ENCODE measurements at regions not wholly inside any gene's neighbourhood (a gene's known extent, or its start where the extent isn't known, plus 50 kb on each side); places are given as distances from the start of the nearest gene placed in this dataset.

DNA sequence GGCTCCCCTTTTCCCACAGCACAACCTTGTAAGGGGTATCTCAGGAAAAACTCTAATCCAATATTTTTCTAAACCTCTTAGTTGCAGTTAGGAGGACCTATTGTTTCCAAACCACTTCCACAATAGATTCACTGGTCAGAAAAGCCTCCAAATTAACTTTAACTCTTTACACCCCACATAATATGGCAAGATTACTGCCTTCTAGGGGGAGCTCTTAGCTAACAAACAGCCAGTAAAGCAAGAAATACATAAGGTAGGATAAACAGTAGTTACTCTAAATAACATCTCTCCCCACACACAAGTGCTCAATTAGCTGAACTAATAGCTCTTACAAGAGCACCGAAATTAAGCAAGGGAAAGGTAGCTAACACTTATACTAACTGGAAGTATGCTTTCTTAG is 192.1 kb upstream of the KIF2B start:
- DNase-seq (ENCODE audit: low read depth in 1 of 2, low spot score in 1 of 2) (no peak), FAIRE-seq (no peak), ATAC-seq (no peak)
- H3K27ac ChIP-seq: no peak overlapping the region
- CTCF ChIA-PET: interaction anchor here (0.6 to 1.4 kb wide), 2 partner anchors 8 to 9 kb away, joined by 3 to 4 read pairs; no protein-coding TSS in a partner anchor
- TF ChIP-seq RARB (CRISPR knock-in tag; IDR thresholded peaks at IDR 0.05): no peak
- peak in 1 of 2 experiments; percentile 19; a peak in 1 of 5 replicates for TF ChIP-seq RAD21 (conservative IDR thresholded peaks at IDR 0.05 in 1 of 2, IDR thresholded peaks at IDR 0.05 in 1 of 2)
- POLR2A ChIA-PET: no interaction called here
- WGBS (ENCODE audit: missing lambda C conversion rate): 6% methylated on average over 1 of the region's 1 CpG
- no peaks in the 10 kb centered on the region; the same call in 2 of the 3 replicates for H3K9me3 ChIP-seq
- no peak overlapping the region for H3K4me3 ChIP-seq
- peaks cover 20% of the 10 kb centered on the region for H3K4me1 ChIP-seq
- no peak overlapping the region for H3K4me2 ChIP-seq

- no peak for ATAC-seq
- 77% methylated on average over 3 of the region's 3 CpGs for WGBS (ENCODE audit: missing lambda C conversion rate)
- Histone ChIP-seq H3K4me2 (no peak overlapping the region), H3K4me3 (no peak overlapping the region), H3K27ac (no peak overlapping the region), H3K4me1 (peaks cover 20% of the 10 kb centered on the region), H3K9me3 (no peaks in the 10 kb centered on the region; the same call in 2 of the 3 replicates)
- DNase-seq (ENCODE audit: low read depth in 1 of 2, low spot score in 1 of 2): no peak
- FAIRE-seq: no peak
- ChIA-PET POLR2A (no interaction called here), CTCF (no interaction called here)
- TF ChIP-seq, protein P1, sequence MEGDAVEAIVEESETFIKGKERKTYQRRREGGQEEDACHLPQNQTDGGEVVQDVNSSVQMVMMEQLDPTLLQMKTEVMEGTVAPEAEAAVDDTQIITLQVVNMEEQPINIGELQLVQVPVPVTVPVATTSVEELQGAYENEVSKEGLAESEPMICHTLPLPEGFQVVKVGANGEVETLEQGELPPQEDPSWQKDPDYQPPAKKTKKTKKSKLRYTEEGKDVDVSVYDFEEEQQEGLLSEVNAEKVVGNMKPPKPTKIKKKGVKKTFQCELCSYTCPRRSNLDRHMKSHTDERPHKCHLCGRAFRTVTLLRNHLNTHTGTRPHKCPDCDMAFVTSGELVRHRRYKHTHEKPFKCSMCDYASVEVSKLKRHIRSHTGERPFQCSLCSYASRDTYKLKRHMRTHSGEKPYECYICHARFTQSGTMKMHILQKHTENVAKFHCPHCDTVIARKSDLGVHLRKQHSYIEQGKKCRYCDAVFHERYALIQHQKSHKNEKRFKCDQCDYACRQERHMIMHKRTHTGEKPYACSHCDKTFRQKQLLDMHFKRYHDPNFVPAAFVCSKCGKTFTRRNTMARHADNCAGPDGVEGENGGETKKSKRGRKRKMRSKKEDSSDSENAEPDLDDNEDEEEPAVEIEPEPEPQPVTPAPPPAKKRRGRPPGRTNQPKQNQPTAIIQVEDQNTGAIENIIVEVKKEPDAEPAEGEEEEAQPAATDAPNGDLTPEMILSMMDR (IDR thresholded peaks at IDR 0.05): no peak
- TF ChIP-seq SREBF2 (IDR thresholded peaks at IDR 0.05) (no peak), JUNB (IDR thresholded peaks at IDR 0.05) (no peak), EHF (CRISPR knock-in tag; IDR thresholded peaks at IDR 0.05) (no peak), RNF2 (IDR thresholded peaks at IDR 0.05; ENCODE audit: borderline replicate concordance, low read depth) (no peak), FOSB (CRISPR knock-in tag; IDR thresholded peaks at IDR 0.05) (no peak), HDAC2 (IDR thresholded peaks at IDR 0.05) (no peak), HEYL (CRISPR knock-in tag; IDR thresholded peaks at IDR 0.05) (no peak)
Measured at GRCh38 chr17:53630115-53630514, 192.6 kb upstream of the KIF2B start.

DNA sequence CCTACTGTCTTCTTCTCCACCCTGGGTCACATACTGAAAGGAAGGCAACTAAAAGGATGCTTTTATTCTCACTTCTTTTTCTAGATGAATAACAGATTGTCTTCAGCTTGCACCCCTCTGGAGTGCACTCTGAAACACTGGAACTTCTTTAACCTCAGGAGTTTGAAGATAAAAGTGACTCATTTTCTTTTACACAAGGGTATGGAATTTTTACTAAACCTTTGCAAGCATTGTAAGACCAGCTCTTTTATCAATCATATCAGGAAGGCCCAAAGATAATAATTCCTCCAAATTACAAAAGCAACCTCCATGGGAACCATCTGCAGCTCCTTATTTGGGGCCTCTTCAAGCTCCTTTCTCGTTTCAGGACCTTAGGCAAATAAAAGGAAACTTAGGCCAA is 193.5 kb upstream of the KIF2B start:
- Histone ChIP-seq H3K9me3 (no peaks in the 10 kb centered on the region; the same call in 2 of the 3 replicates), H3K4me1 (peaks cover 20% of the 10 kb centered on the region), H3K27ac (peak overlapping the region in 1 of 2 experiments; percentile 52; a peak in 3 of 6 replicates), H3K4me3 (no peak overlapping the region), H3K4me2 (no peak overlapping the region)
- DNase-seq (ENCODE audit: low read depth in 1 of 2, low spot score in 1 of 2) (no peak), FAIRE-seq (no peak), ATAC-seq (no peak)
- 59% methylated on average over 1 of the region's 1 CpG for WGBS (ENCODE audit: missing lambda C conversion rate)
- POLR2A ChIA-PET: no interaction called here
- no peak for TF ChIP-seq CHD2 (IDR thresholded peaks at IDR 0.05; ENCODE audit: low read length, partially characterized antibody)
- TF ChIP-seq, protein P2, sequence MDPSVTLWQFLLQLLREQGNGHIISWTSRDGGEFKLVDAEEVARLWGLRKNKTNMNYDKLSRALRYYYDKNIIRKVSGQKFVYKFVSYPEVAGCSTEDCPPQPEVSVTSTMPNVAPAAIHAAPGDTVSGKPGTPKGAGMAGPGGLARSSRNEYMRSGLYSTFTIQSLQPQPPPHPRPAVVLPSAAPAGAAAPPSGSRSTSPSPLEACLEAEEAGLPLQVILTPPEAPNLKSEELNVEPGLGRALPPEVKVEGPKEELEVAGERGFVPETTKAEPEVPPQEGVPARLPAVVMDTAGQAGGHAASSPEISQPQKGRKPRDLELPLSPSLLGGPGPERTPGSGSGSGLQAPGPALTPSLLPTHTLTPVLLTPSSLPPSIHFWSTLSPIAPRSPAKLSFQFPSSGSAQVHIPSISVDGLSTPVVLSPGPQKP (IDR thresholded peaks at IDR 0.05; ENCODE audit: low read depth, low read length): no peak
- no peak for TF ChIP-seq ZFP36 (IDR thresholded peaks at IDR 0.05; ENCODE audit: borderline replicate concordance, partially characterized antibody)
- TF ChIP-seq POLR2A (IDR thresholded peaks at IDR 0.05; ENCODE audit: low read length): no peak
- TF ChIP-seq, protein P3, sequence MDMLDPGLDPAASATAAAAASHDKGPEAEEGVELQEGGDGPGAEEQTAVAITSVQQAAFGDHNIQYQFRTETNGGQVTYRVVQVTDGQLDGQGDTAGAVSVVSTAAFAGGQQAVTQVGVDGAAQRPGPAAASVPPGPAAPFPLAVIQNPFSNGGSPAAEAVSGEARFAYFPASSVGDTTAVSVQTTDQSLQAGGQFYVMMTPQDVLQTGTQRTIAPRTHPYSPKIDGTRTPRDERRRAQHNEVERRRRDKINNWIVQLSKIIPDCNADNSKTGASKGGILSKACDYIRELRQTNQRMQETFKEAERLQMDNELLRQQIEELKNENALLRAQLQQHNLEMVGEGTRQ (IDR thresholded peaks at IDR 0.05): no peak
- no peak for TF ChIP-seq RCOR1 (IDR thresholded peaks at IDR 0.05; ENCODE audit: low read depth, low read length)
- TF ChIP-seq NFE2L2 (conservative IDR thresholded peaks at IDR 0.05; ENCODE audit: low read length): no peak
- no peak for TF ChIP-seq RARB (CRISPR knock-in tag; IDR thresholded peaks at IDR 0.05)
- CTCF ChIA-PET: no interaction called here

GRCh38 chr17:53628011-53628410 is 194.7 kb upstream of the KIF2B start:
- CTCF ChIA-PET: no interaction called here
- ATAC-seq (no peak), DNase-seq (ENCODE audit: low read depth in 1 of 2, low spot score in 1 of 2) (no peak), FAIRE-seq (peak; percentile 43)
- Histone ChIP-seq H3K4me2 (peak overlapping the region; percentile 55), H3K9me3 (no peaks in the 10 kb centered on the region; the same call in 2 of the 3 replicates), H3K4me1 (peaks cover 21% of the 10 kb centered on the region), H3K4me3 (no peak overlapping the region), H3K27ac (peak overlapping the region; percentile 14 to 45; a peak in 3 of 6 replicates)
- TF ChIP-seq CHD4 (IDR thresholded peaks at IDR 0.05; ENCODE audit: borderline replicate concordance) (no peak), TFCP2L1 (CRISPR knock-in tag; IDR thresholded peaks at IDR 0.05) (no peak), MAFK (IDR thresholded peaks at IDR 0.05; ENCODE audit: partially characterized antibody) (peak; percentile 59), FOSL2 (IDR thresholded peaks at IDR 0.05) (no peak), FOSL2 (CRISPR knock-in tag; IDR thresholded peaks at IDR 0.05) (peak; percentile 37; the same call in 1 of the 2 replicates)
- POLR2A ChIA-PET: no interaction called here

All from A549 (cell line).